NCI-H2029 (cell line): ENCODE measurements at regions not wholly inside any gene's neighbourhood (a gene's known extent, or its start where the extent isn't known, plus 50 kb on each side); places are given as distances from the start of the nearest gene placed in this dataset.
A peak's percentile ranks its signal among the peaks of the same experiment; 100 is the strongest.
"Not testable (repeated sequence)": the region's sequence is repeated elsewhere in the genome, so short reads cannot be mapped to it uniquely, and the experiment has no call there.

Experiments used
- DNase-seq: peaks from one replicate; lab custom pipeline; 2025; lab: John Stamatoyannopoulos, UW

DNA sequence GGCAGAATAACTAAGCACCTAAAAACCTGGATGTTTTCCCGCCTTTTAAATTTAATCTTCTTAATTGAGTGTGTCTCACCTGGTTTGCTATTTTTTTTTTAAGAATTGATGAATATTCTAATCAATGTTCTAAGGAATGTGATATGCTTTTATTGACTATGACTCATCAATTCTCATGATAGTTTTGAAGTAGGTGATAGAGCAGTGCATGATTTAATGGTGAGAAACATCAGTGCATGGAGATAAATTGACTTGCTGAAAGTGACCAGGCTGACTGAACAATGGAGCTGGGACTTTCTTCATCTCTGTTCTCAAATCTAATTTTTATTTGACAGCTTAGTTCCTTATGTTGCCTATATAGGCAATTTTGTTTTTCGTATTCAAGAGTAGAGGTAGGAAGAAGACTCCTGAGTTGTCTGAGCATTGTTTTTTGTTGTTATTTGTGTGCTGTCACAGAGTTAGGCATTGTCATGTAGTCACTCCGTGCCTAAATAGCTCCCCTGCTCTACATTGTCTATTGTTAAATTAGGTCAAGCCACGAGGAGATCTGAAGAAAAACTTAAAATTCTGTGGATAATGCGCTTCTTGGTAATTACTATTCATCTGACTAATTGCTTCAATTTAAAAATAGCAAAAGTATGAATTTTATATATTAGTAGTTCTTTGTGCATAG lies 59.0 kb upstream of the NUTM2F start:
- DNase-seq, result not testable (repeated sequence)

DNA sequence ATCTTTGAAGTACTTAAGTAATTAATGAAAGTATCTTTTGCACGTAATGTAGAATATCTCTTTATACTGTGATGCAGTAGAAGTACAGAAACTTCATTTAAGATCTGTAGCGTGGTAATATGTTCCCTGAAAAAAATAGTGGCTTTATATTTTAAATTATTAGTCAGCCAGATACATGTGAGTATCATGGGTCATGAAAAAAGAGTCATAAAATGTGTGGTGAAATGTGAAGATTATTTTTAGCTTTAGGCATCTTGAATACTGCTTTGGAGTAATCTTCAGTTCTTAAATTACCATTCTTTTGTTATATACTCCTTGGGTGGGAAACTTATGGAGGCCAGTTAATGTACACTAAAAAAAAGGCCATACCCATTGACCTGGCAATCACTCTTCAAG lies 59.6 kb upstream of the NUTM2F start:
- not testable (repeated sequence) for DNase-seq

DNA sequence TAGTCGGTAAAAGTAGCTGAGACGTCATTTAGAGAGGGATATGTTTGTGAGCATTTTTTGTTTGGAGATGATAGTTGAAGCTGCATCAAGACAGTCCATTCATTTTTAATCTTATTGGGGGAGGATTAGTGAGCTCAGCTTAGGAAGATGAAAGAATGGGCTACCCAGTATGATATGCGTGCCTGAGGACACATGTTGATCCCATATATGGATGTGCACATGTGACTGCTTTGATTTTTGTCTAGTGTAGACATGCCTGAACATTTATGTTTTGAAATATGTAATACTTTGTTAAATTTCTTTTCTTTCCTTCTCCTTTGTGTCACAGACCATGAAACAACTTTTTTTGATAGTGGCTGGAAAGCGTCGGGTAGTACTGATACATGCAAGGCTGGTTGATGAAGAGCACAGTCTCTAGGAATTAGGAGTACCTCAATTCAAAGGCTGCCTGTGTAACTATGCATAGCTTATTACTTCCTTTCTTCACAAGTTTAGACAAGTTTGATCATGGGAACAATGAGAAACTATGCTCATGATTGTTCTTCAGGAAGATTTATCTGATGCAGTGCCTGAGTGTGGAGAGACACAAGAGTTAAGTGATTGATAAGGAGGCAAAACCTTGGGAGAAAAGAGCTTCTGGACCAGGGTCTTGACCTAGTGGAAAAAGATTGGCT lies 62.1 kb upstream of the NUTM2F start:
- not testable (repeated sequence) for DNase-seq

DNA sequence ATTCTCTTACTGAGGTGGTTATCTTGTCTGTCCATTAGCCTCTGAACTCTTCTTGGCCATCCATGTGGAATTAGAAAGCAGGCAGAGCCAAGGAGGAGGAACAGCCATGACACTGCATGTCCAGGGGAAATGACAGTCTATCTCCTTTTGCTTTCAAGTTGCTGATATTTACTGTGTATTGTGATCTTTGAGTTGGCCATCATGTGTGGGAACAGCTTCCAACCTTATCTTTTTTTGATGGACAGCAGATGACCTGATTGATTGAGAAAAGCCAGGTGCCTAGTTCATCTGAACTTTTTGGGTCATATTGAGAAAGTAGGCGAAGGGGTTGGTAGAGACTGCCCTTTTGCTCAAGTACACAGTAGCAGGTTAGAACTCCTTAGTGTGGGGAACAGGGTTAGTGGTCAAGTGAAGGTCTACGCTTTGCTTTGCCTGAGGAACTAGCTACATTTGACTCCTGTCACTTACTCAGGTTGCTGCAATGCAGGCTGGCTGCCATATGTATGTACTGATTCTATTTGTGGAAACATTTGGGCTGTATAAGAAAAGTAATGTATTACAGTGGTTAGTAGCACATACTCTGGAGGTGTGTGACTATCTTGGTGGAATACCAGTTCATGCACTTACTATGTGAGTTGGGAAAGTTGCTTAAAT lies 64.7 kb upstream of the NUTM2F start:
- DNase-seq, result not testable (repeated sequence)

DNA sequence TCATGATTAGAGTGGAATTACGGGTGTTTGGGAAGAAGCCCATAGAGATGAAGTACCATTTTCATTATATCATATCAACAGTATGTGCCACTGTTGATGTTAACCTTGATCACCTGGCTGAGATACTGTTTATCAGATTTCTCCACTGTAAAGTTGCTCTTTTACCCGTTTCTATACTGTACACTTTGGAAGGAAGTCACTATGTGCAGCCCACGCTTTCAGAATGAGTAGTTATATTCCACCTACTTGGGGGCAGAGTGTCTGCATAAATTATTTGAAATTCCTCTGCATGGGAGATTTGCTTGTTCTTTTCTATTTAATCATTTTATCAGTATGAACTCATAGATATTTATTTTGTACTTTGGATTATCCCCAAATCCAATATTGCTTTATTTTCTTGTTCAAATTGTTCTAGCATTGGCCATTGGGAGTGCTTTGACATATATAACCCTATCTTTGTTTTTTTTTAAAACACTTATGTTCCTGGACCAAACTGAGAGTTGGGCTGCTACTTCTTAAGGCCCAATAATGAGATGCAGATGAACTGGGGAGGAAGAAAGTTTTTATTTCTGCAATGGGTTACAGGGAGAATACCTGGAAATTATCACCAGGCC lies 69.4 kb upstream of the NUTM2F start:
- DNase-seq, result not testable (repeated sequence)

DNA sequence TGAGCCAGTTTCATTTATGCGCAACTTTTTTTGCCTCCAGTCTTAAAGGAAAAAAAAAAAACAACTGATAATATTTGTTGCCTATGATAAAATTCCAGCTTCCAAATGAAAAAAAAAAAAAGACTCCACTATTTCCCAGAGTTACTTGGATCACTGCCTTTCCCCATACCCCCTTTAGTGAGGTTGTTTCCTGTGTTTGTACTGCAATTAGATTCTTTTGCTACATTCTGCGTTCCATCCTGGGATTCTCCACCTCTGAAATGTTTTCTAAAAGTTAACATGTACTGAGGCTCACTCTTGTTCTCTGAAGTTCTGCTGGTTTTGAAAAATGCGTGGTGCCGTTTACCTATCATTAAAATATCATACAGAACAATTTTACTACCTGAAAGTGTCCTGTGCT lies 72.0 kb upstream of the NUTM2F start:
- not testable (repeated sequence) for DNase-seq

DNA sequence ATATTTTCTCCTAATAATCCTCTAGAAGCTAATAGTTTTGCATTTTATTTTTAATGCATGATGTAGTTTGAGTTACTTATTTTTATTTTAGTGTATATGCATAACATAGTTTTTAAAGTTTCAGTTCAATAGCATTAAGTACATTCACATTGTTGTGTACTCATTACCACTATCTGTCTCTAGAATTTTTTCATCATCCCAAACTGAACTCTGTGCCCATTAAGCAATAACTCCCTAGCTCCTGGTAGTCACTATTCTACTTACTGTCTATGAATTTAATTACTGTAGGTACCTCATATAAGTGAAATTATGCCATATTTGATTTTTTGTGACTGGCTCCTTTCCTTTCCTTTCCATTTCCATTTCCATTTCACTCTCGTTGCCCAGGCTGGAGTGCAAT lies 74.4 kb upstream of the NUTM2F start:
- DNase-seq, result not testable (repeated sequence)

DNA sequence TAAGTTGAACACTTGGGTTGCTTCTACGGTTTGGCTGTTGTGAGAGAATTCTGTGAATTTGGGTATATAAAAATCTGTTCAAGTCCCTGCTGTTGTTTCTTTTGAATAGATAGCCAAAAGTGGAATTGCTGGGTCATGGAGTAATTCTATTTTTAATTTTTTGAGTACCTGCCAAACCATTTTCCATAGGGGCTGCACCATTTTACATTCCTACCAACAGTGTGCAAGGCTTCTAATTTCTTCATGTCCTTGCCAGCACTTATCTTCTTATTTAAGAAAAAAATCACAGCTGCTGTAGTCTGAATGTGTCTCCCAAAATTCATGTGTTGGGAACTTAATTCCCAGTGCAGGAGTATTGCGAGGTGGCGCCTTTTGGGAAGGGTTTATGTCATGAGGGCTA lies 75.1 kb upstream of the NUTM2F start:
- not testable (repeated sequence) for DNase-seq

DNA sequence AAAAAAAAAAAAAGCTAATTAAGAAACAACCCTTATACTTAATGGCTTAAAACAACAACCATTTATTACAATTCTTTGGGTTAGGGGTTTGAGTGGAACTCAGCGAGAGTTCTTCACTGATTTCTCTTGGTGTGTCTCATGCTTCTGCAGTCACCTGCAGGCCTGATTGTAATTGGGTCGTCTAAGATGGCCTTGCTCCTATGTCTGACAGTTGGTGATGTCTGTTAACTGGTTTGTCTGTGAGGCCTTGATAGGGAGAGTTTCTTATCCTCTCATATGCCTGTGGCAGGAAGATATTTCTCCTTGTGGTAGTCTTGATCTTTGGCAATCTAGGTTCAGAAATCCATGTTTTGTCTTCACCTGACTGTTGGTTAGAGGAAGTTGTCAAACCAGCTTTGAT lies 85.2 kb upstream of the NUTM2F start:
- DNase-seq, result not testable (repeated sequence)

DNA sequence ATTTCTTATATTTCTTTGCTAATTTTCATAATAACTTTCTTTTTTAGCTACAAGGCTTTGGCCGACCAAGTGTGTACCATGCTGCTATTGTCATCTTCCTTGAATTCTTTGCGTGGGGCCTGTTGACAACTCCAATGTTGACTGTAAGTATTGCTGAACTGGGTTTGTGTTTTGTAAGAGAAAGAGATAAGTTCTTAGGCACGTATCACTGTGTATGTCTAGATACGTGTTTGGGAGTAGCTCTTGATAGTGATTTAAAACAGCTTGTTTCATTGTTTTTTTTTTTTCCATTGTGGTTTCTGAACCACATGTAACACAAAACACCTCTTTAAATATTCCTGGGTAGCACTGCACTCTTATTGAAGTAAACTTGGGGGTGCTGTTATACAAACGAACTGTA lies 86.7 kb upstream of the NUTM2F start:
- not testable (repeated sequence) for DNase-seq

DNA sequence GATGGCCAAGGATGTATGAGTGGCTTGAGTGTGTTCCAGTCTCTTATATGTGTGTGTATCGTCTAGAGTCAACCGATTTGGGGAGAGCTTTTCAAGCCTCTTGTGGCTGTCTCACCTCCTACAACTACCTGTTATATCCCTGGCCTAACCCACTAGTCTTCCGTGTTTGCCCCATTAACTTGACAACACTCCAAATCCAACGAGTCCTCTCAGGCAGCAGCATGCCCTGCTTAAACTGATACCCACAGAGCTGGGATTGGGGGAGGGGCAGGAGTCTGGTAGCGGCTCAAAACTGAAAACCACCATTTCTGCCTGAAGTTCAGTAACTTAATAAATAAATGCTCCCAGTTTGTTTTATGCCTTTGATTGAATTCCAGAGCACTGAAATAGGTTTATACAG lies 91.7 kb upstream of the NUTM2F start:
- DNase-seq, result peak; percentile 52

DNA sequence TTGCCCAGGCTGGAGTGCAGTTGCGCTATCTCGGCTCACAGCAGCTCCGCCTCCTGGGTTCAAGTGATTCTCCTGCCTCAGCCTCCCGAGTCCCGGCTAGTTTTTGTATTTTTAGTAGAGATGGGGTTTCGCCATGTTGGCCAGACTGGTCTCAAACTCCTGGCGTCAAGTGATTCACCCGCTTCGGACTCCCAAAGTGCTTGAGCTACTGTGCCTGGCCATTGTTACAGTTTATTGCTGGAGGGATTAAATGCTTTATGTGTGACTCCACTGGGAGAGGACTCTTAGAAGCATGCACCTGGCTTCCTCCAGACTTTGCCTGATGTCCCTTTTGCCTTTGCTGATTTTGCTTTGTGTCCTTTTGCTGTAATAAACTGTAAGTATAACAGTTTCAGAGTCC lies 93.5 kb upstream of the NUTM2F start:
- DNase-seq, result not testable (repeated sequence)

DNA sequence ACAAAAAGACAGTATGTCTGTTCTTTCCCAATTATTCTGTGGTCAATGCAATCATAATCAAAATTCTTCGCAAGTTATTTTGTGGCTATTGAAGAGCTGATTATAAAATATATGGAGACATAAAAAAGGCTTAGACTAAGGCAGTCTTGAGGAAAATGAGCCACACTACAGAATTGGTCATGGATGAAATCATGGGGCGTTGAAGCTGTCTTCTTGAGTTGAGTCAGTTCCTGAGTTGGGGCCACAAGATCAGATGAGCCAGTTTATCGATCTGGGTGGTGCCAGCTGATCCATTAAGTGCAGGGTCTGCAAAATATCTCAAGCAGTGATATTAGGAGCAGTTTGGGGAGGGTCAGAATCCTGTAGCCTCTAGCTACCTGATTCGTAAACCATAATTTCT lies 96.9 kb upstream of the NUTM2F start:
- not testable (repeated sequence) for DNase-seq

DNA sequence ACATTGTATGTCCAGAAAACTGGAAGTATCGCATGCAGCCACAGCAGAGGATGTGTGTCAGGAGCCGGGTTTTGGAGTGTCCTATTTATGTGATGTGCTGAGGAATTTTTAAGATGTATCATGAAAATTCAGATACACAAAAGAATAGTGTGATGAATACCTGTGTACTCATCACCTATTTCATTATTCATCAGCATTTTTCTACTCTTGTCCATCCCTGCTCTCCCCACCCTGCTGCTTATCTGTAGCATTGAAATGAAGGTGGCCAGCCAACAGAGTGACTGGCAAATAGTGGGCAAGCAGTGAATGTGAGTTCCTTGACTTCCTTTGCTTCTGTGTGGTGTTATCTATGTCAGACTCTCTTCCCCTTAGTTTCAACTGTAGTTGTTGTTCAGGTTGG lies 108.7 kb upstream of the NUTM2F start:
- DNase-seq, result not testable (repeated sequence)

DNA sequence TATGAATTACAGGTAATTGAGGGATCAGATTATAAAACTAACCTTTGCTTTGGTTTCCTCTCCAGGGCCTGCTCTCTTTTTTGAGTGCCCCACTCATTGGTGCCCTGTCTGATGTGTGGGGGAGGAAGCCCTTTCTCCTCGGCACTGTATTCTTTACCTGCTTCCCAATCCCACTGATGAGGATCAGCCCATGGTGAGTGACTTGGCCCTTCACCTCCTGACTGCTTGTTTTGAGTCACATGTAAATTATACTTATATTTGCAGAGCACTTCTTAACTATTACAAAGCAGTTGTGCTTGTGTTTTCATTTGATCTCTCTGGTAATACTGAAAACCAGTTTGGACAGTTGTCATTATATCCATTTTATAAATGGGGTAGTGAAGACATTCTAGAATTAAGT lies 109.9 kb upstream of the NUTM2F start:
- DNase-seq, result not testable (repeated sequence)

DNA sequence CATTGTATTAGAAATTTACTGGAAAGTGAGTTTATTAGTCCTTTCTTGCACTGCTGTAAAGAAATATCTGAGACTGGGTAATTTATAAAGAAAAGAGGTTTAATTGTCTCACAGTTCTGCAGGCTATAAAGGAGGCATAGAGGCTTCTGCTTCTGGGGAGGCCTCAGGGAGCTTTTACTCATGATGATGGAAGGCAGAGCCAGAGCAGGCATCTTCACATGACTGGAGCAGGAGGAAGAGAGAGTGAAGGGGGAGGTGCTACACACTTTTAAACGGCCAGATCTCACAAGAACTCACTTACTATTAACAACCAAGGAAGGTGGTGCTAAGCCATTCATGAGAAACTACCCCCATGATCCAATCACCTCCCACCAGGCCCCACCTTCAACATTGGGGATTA lies 112.7 kb upstream of the NUTM2F start:
- not testable (repeated sequence) for DNase-seq

DNA sequence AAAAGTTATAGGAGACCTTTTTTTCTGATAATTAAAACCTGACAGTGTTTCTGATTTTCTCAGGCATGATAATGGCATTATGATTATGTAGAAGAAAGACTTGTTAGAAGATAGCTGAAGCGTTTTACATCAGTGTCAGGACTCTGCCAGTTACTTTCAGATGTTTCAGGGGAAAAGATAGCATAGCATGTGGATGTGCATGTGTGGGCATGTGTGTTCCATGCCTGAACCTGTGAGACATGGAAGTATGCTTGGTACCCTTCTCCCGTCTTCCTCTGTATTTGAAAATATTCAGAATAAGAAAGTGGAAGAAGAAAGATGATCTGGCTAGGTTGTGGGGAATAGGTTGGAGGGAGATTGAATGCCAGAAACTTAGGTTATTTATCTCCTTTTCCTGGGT lies 113.1 kb upstream of the PCAT7 start:
- no peak for DNase-seq

DNA sequence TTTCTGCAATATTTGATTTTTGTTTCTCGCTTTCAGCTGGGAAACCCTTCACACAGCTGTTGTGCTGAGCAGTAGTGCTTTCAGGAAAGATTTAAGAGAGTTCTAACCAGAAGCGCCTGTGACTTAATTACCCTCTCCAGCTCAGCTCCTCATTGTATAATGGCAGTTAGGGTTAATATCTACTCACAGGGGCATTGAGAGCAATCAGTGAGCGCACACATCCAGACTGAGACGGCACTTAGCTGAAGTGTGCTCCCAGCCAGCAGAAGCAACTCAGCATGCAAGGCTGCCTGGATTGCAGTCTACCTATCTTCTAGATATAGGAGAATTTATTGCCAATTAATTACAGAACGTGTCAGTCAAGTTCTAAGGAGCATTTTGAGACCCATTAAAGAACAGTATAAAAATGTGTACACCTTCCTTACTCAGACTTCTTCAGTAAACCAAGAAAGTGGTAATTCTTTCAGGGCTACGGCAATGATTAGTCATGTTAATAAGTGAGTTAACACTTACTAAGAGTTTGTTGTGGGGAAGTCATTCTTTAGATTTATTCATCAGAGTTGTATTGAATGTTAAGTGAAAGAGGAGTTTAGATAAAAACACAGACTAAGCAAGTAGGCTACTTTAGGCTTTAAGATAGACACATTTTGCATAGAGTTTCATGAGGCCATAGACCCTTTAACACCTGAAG lies 111.7 kb upstream of the PCAT7 start:
- DNase-seq, result no peak

DNA sequence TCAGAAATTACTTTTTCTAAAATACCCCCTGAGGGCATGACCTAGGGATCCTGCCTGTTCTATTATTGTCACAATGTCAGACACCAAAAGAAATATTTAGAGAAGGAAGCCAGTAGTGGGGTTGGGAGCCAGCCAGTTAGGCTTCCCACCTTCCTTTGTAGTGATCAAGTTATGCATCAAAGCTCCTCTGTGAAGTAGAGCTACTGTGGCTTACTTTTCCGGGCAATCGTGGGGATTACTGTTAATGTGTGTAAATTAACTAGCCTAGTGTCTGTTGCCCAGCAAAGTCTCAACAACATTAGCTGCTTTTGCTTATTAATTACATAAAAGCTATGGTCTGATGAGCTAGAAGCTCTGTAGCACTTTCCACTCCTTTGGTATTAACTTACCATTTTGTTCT lies 109.0 kb upstream of the PCAT7 start:
- no peak for DNase-seq

DNA sequence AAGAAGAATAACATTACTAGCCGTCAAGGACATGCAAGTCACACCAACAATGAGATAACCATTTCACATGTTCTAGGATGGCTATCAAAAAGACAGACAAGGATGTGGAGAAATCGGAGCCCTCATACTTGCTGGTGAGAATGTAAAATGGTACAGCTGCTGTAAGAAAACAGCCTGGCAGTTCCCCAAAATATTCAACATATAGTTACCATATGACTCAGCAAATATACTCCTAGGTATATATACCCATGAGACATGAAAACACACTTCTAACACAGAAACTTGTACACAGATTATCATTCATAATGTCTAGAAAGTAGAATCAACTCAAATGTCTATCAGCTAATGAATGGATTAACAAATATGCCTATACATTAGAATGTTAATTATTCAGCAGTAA lies 105.4 kb upstream of the PCAT7 start:
- no peak for DNase-seq

DNA sequence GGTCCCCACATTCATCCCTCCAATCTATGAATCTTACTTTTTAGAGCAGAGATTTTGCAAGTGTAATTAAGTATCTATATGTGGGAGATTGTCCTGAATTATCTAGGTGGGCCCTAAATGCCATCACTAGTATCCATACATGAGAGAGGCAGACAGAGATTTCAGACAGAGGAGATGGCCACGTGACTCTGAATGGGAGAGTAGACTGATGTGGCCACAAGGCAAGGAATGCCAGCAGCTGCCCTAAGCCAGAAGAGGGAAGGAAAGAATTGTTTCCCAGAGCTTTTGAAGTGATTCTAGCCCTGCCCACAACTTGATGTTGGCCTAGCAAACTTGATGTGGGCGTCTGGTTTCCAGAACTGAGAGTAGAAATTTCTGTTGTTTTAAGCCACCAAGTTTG lies 90.1 kb upstream of the PCAT7 start:
- no peak for DNase-seq

DNA sequence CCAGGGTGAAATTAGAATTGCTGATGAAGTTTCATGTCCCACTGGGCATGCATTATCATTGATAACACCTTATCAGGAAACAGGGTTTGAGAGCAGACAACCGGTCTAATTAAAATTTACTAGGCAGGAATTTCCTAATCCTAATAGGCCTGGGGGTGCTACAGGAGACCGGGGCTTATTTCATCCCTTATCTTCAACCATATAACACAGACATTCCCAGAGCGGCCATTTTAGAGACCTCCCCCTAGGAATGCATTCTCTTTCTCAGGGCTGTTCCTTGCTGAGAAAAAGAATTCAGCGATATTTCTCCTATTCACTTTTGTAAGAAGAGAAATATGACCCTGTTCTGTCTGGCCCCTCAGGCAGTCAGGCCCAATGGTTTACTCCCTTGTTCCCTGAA lies 82.8 kb upstream of the PCAT7 start:
- DNase-seq, result not testable (repeated sequence)
